Gastrocnemius medialis (tissue), 4 donors: ENCODE measurements at regions not wholly inside any gene's neighbourhood (a gene's known extent, or its start where the extent isn't known, plus 50 kb on each side); places are given as distances from the start of the nearest gene placed in this dataset.

ENCODE experiments used
- ATAC-seq, 2 donors: fragments of 150-250 bp; one replicate each; pipeline ENCODE4 v1.9.1; 2016
- DNase-seq, 2 donors: peaks; one replicate each; pipeline ENCODE4 v3.0.0-alpha.2; 2019
- H3K27ac ChIP-seq, 4 donors: fragments of 200-600 bp; sonication (generic); 1 replicate in 1 of 4; 2 replicates in 3 of 4; pipeline ENCODE4 v1.5.1; 2016 to 2018; ENCODE audit warnings: mild to moderate bottlenecking in 2 of 4, moderate library complexity in 1 of 4
- H3K27me3 ChIP-seq, 3 donors: fragments of 200-600 bp; sonication (generic) in 2 of 3; 1 replicate in 1 of 3; 2 replicates in 2 of 3; pipeline versions ENCODE4 v1.5.1 to v1.6.0; 2016 to 2019; ENCODE audit warnings: mild to moderate bottlenecking in 1 of 3, moderate library complexity in 1 of 3
- H3K36me3 ChIP-seq, 2 donors: fragments of 200-600 bp; sonication (generic) in 1 of 2; one replicate each; pipeline ENCODE4 v1.5.1; 2017 to 2018
- H3K4me1 ChIP-seq, 2 donors: fragments of 200-600 bp; sonication (generic) in 1 of 2; one replicate each; pipeline ENCODE4 v1.5.1; 2016 to 2017; ENCODE audit warnings: mild to moderate bottlenecking in 2 of 2
- H3K4me3 ChIP-seq, 4 donors: fragments of 200-600 bp; sonication (generic) in 3 of 4; 1 replicate in 1 of 4; 2 replicates in 3 of 4; pipeline ENCODE4 v1.5.1; 2016 to 2019; ENCODE audit warnings: mild to moderate bottlenecking in 2 of 4
- H3K9me3 ChIP-seq, 3 donors: fragments of 200-600 bp; sonication (generic) in 2 of 3; 1 replicate in 1 of 3; 2 replicates in 2 of 3; pipeline ENCODE4 v1.5.1; 2016 to 2019
- POLR2A ChIP-seq, 2 donors: fragments of 450-650 bp; IDR thresholded peaks; one replicate each; pipeline ENCODE4 v1.6.1; 2017; ENCODE audit warnings: antibody characterized with exemption in 2 of 2, mild to moderate bottlenecking in 2 of 2, moderate library complexity in 2 of 2
- in situ Hi-C, 4 donors: fragments of 200-750 bp; cut with MboI; loops; one replicate each; pipeline versions ENCODE4 v1.15.0 to v1.8.0; 2017; ENCODE audit warnings: low sequenced_read_pairs in 4 of 4
- intact Hi-C: fragments of 100-400 bp; cut with DNase I; formaldehyde crosslinking; loops from one replicate; pipeline ENCODE4 v1.15.1; 2023; ENCODE audit warnings: low total_unique reads
- TF ChIP-seq, protein P1 (sequence below), 5 experiments: fragments of 450-650 bp in 3 of 5; fragments of 200-600 bp in 2 of 5; sonication (generic) in 2 of 5; IDR thresholded peaks in 4 of 5; conservative IDR thresholded peaks in 1 of 5; 1 replicate in 4 of 5; 2 replicates in 1 of 5; pipeline ENCODE4 v1.5.1; 2016 to 2019; ENCODE audit warnings: antibody characterized with exemption in 5 of 5, mild to moderate bottlenecking in 3 of 5, moderate library complexity in 3 of 5

DNA sequence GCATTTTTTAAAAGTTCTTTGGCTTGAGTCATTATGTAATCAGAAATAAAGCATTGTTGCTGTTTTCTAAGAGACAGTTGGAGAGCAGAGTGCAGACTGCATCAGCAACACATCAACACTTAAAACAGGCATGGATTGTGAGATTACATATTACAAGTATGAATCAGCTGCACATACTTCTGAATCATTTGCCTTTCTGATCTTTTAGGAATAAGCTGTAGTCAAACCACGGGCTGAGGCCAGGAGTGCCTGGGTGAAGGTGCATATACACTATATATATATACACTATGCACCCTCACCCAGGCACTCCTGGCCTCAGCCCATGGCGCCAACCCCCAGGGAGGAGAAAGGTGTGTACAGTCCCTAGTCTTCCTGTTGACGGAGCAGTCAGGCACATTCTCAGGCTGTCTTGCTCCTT lies 52.4 kb upstream of the DLX6 start:
- Histone ChIP-seq H3K36me3 (no peaks in the 10 kb centered on the region), H3K4me3 (no peak overlapping the region), H3K27ac (no peak overlapping the region), H3K4me1 (no peaks in the 10 kb centered on the region), H3K27me3 (no peaks in the 10 kb centered on the region), H3K9me3 (no peaks in the 10 kb centered on the region)
- in situ Hi-C loops = no loop called here
- no peak for DNase-seq
- intact Hi-C loops = loop anchor here (10.0 kb wide), 1 partner anchor 202 kb away; no protein-coding TSS in a partner anchor
- TF ChIP-seq, protein P1, sequence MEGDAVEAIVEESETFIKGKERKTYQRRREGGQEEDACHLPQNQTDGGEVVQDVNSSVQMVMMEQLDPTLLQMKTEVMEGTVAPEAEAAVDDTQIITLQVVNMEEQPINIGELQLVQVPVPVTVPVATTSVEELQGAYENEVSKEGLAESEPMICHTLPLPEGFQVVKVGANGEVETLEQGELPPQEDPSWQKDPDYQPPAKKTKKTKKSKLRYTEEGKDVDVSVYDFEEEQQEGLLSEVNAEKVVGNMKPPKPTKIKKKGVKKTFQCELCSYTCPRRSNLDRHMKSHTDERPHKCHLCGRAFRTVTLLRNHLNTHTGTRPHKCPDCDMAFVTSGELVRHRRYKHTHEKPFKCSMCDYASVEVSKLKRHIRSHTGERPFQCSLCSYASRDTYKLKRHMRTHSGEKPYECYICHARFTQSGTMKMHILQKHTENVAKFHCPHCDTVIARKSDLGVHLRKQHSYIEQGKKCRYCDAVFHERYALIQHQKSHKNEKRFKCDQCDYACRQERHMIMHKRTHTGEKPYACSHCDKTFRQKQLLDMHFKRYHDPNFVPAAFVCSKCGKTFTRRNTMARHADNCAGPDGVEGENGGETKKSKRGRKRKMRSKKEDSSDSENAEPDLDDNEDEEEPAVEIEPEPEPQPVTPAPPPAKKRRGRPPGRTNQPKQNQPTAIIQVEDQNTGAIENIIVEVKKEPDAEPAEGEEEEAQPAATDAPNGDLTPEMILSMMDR (IDR thresholded peaks at IDR 0.05 in 4 of 5, conservative IDR thresholded peaks at IDR 0.05 in 1 of 5) = no peak
- no peak for TF ChIP-seq POLR2A (IDR thresholded peaks at IDR 0.05)
- ATAC-seq = no peak

- Histone ChIP-seq H3K36me3 (no peaks in the 10 kb centered on the region), H3K4me3 (no peak overlapping the region), H3K27ac (no peak overlapping the region), H3K27me3 (no peaks in the 10 kb centered on the region), H3K4me1 (no peaks in the 10 kb centered on the region), H3K9me3 (no peaks in the 10 kb centered on the region)
- intact Hi-C loops = loop anchor here (10.0 kb wide), 1 partner anchor 201 kb away; no protein-coding TSS in a partner anchor
- ATAC-seq = no peak
- TF ChIP-seq POLR2A (IDR thresholded peaks at IDR 0.05) = no peak
- TF ChIP-seq, protein P1 (IDR thresholded peaks at IDR 0.05 in 4 of 5, conservative IDR thresholded peaks at IDR 0.05 in 1 of 5) = no peak
- in situ Hi-C loops = no loop called here
- DNase-seq = no peak
Observed at GRCh38 chr7:96953676-96954513, 51.5 kb upstream of the DLX6 start.
